GM12874 (cell line): ENCODE measurements at regions not wholly inside any gene's neighbourhood (a gene's known extent, or its start where the extent isn't known, plus 50 kb on each side); places are given as distances from the start of the nearest gene placed in this dataset.

Experiments used
- TF ChIP-seq, protein P1 (sequence below): IDR thresholded peaks from 2 replicates; pipeline ENCODE4 v1.5.1; 2011; ENCODE audit warnings: low read depth, mild to moderate bottlenecking, control low read depth, low read length, moderate library complexity; ENCODE audit not compliant: insufficient read depth

GRCh38 chr16:5207001-5207523 lies 109.5 kb upstream of the EEF2KMT start:
- TF ChIP-seq, protein P1, sequence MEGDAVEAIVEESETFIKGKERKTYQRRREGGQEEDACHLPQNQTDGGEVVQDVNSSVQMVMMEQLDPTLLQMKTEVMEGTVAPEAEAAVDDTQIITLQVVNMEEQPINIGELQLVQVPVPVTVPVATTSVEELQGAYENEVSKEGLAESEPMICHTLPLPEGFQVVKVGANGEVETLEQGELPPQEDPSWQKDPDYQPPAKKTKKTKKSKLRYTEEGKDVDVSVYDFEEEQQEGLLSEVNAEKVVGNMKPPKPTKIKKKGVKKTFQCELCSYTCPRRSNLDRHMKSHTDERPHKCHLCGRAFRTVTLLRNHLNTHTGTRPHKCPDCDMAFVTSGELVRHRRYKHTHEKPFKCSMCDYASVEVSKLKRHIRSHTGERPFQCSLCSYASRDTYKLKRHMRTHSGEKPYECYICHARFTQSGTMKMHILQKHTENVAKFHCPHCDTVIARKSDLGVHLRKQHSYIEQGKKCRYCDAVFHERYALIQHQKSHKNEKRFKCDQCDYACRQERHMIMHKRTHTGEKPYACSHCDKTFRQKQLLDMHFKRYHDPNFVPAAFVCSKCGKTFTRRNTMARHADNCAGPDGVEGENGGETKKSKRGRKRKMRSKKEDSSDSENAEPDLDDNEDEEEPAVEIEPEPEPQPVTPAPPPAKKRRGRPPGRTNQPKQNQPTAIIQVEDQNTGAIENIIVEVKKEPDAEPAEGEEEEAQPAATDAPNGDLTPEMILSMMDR, result no peak

GRCh38 chr16:5206331-5206990 lies 108.9 kb upstream of the EEF2KMT start:
- TF ChIP-seq, protein P1, result no peak

DNA sequence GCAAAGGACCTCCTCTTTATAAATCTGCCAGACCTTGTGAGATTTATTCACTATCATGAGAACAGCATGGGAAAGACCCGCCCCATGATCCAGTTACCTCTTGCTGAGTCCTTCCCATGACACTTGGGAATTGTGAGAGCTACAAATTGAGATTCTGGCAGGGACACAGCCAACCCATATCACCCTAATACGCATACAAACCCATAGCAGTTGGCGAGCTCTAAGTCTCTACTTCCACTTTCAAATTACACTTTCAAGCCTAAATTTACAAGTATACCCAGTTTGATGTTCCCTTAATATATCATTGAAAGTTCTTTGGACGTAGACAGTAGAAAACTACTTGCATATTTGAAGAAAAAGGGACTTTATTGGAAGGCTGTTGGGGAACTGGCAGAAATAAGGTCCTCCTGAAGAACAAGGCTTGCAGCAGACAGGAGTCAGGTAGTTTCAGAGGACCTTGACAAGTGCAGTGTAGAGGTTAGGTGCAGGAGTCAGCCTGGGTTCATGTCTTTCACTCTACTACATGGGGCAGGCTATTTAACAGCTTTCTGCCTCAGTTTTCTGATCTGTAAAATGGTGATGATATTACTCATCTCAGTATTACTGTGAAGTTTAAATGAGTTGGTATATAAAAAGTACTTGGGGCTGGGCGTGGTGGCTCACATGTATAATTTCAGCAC lies 107.9 kb upstream of the EEF2KMT start:
- TF ChIP-seq, protein P1, result no peak

- TF ChIP-seq, protein P1, result no peak
These were observed 102.5 kb upstream of the EEF2KMT start for GRCh38 chr16:5200123-5200522.

DNA sequence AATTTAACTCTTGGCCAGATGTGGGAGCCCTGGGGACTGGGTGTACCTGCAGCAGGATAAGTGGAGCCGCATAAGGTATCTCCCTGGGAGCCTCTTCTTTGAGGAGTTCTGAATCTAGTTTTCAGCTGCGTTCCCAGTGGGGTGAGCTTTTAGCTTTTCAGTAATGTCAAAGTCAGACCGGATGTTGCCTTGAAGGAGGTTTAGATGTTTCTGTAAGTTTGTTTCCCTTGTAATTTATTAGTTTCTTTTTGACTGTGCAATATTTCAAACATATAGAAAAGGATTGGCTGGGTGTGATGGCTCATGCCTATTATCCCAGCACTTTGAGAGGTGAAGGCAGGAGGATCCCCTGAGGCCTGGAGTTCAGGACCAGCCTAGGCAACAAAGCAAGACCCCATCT lies 98.6 kb upstream of the EEF2KMT start:
- TF ChIP-seq, protein P1, result no peak

DNA sequence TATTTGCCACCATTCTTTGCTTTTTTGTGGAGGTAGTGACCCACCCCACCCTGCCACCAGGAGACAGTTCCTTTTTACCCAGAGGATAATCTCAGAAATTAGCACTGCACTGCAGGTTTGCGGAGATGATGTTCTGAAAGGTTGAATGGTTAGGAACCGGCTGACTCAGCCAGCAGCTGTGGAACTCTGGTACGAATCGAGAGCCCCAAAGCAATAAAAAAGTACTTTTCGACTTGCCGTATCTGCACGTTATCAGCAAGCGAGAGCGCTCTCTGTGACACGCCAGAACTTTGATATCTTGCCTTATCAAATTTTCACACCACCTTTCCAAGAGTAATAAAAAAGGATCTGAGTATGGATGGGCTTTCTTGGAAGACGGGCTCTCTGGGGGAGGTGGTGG lies 96.3 kb upstream of the EEF2KMT start:
- TF ChIP-seq, protein P1, result no peak

- TF ChIP-seq, protein P1, result no peak
These were observed 91.4 kb upstream of the EEF2KMT start for GRCh38 chr16:5188989-5189352.
